ENCODE measurements at regions not wholly inside any gene's neighbourhood (a gene's known extent, or its start where the extent isn't known, plus 50 kb on each side); places are given as distances from the start of the nearest gene placed in this dataset.

DNA sequence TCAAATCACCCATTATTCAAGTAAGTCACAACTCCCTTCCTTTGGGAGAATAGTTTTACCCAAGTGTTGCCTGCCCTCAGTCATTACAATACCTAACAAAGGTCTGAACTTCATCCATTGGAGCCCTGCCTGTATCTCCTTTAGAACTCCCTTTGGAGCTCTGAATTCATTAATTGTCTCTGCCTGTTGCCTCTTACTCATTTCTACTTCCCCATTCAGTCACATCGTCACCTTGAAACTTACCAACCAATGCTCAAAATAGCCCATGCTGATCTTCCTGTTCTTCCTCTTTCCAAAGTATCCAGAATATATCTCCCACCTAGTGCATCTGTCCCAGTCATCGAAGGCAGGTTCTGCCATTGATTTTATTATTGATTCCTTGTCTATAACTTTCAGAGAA, 120.7 kb upstream of the ADGRF1 start:
- Histone ChIP-seq H3K9me3 (replicated peaks) (no peaks in the 10 kb centered on the region), H3K4me3 (no peak overlapping the region), H3K4me1 (no peaks in the 10 kb centered on the region), H3K27ac (replicated peaks) (no peak overlapping the region), H3K36me3 (no peaks in the 10 kb centered on the region), H3K27me3 (ENCODE audit: low read depth) (no peaks in the 10 kb centered on the region)
- TF ChIP-seq, protein P1, sequence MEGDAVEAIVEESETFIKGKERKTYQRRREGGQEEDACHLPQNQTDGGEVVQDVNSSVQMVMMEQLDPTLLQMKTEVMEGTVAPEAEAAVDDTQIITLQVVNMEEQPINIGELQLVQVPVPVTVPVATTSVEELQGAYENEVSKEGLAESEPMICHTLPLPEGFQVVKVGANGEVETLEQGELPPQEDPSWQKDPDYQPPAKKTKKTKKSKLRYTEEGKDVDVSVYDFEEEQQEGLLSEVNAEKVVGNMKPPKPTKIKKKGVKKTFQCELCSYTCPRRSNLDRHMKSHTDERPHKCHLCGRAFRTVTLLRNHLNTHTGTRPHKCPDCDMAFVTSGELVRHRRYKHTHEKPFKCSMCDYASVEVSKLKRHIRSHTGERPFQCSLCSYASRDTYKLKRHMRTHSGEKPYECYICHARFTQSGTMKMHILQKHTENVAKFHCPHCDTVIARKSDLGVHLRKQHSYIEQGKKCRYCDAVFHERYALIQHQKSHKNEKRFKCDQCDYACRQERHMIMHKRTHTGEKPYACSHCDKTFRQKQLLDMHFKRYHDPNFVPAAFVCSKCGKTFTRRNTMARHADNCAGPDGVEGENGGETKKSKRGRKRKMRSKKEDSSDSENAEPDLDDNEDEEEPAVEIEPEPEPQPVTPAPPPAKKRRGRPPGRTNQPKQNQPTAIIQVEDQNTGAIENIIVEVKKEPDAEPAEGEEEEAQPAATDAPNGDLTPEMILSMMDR (IDR thresholded peaks at IDR 0.05; ENCODE audit: borderline replicate concordance): no peak
- DNase-seq: no peak
- intact Hi-C loops (cut with micrococcal nuclease): no loop called here

DNA sequence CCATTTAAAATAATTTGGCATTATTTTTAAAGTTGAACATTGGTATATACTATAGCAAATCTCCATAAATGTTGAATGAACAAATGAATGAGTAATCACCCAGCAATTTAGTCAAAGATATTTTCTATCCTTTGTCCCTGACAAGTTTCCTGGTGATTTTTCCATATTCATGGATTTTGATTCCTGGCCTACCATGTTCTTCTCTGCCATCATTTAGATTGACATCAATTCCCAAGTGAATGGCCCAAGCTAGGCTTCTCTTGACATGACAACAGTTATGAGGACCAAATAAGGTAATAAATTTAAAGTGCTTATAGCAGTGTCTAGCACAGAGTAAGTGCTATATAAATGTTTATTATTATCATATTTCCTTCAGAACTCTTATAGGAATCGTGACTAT, 120.1 kb upstream of the ADGRF1 start:
- no peaks in the 10 kb centered on the region for H3K9me3 ChIP-seq (replicated peaks)
- intact Hi-C loops (cut with micrococcal nuclease): no loop called here
- no peaks in the 10 kb centered on the region for H3K27me3 ChIP-seq (ENCODE audit: low read depth)
- no peak overlapping the region for H3K27ac ChIP-seq (replicated peaks)
- TF ChIP-seq, protein P1 (IDR thresholded peaks at IDR 0.05; ENCODE audit: borderline replicate concordance): no peak
- H3K4me1 ChIP-seq: no peaks in the 10 kb centered on the region
- no peak overlapping the region for H3K4me3 ChIP-seq
- DNase-seq: no peak
- H3K36me3 ChIP-seq: no peaks in the 10 kb centered on the region

GRCh38 chr6:47161176-47161687, 119.1 kb upstream of the ADGRF1 start:
- Histone ChIP-seq H3K27ac (replicated peaks) (no peak overlapping the region), H3K4me1 (no peaks in the 10 kb centered on the region), H3K27me3 (ENCODE audit: low read depth) (no peaks in the 10 kb centered on the region), H3K36me3 (no peaks in the 10 kb centered on the region), H3K9me3 (replicated peaks) (no peaks in the 10 kb centered on the region), H3K4me3 (no peak overlapping the region)
- TF ChIP-seq, protein P1 (IDR thresholded peaks at IDR 0.05; ENCODE audit: borderline replicate concordance): no peak
- intact Hi-C loops (cut with micrococcal nuclease): no loop called here
- no peak for DNase-seq

GRCh38 chr6:47160702-47161101, 118.6 kb upstream of the ADGRF1 start:
- Histone ChIP-seq H3K36me3 (no peaks in the 10 kb centered on the region), H3K9me3 (replicated peaks) (no peaks in the 10 kb centered on the region), H3K4me3 (no peak overlapping the region), H3K27me3 (ENCODE audit: low read depth) (no peaks in the 10 kb centered on the region), H3K27ac (replicated peaks) (no peak overlapping the region), H3K4me1 (no peaks in the 10 kb centered on the region)
- intact Hi-C loops (cut with micrococcal nuclease): no loop called here
- no peak for DNase-seq
- TF ChIP-seq, protein P1 (IDR thresholded peaks at IDR 0.05; ENCODE audit: borderline replicate concordance): no peak

DNA sequence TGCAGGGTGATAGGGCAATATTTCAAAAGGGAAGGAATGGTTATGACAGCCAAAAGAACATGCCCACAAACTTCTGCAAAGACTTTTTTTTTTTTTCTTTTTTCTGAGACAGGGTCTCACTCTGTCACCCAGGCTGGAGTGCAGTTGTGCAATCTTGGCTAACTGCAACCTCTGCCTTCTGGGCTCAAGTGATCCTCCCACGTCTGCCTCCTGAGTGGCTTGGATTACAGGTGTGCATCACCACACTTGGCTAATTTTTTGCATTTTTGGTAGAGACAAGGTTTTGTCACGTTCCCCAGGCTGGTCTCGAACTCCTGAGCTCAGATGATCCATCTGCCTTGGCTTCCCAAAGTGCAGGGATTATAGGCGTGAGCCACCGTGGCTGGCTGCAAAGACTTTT, 117.6 kb upstream of the ADGRF1 start:
- Histone ChIP-seq H3K27me3 (ENCODE audit: low read depth) (no peaks in the 10 kb centered on the region), H3K9me3 (replicated peaks) (no peaks in the 10 kb centered on the region), H3K4me1 (no peaks in the 10 kb centered on the region), H3K4me3 (no peak overlapping the region), H3K36me3 (no peaks in the 10 kb centered on the region), H3K27ac (replicated peaks) (no peak overlapping the region)
- intact Hi-C loops (cut with micrococcal nuclease): no loop called here
- TF ChIP-seq, protein P1 (IDR thresholded peaks at IDR 0.05; ENCODE audit: borderline replicate concordance): no peak
- no peak for DNase-seq
